Activated CD8-positive, alpha-beta T cell treated with anti-CD3 and anti-CD28 coated beads, Interleukin-2, amount 10 ng/mL, durations not matched to agents 7 days and 5 days (primary cell): ENCODE measurements at regions not wholly inside any gene's neighbourhood (a gene's known extent, or its start where the extent isn't known, plus 50 kb on each side); places are given as distances from the start of the nearest gene placed in this dataset.

Experiments used
- ATAC-seq: fragments of 150-1000 bp; cut with Tn5 transposase; one replicate; pipeline ENCODE4 v1.10.0; 2021; ENCODE audit warnings: moderate library complexity
- CTCF ChIA-PET: fragments of 350-600 bp; sonication (Branson Sonifier 250); formaldehyde crosslinking; loops from one replicate; lab custom pipeline; 2021; ENCODE audit warnings: antibody characterized with exemption; lab: Charles Lee
- POLR2A ChIA-PET: fragments of 350-600 bp; sonication (Branson Sonifier 250); formaldehyde crosslinking; loops from one replicate; lab custom pipeline; 2021; ENCODE audit warnings: antibody characterized with exemption; lab: Charles Lee
- DNase-seq: peaks from one replicate; pipeline ENCODE4 v3.0.0-alpha.2; 2020
- H3K27ac Mint-ChIP-seq: one replicate; pipeline ENCODE4 v1.8.0; 2021; ENCODE audit warnings: mild to moderate bottlenecking, mixed read lengths
- H3K27me3 Mint-ChIP-seq: one replicate; pipeline ENCODE4 v1.8.0; 2021; ENCODE audit warnings: low read depth, mixed read lengths
- H3K36me3 Mint-ChIP-seq: one replicate; pipeline ENCODE4 v1.8.0; 2021; ENCODE audit warnings: low read depth, mixed read lengths
- H3K4me1 Mint-ChIP-seq: one replicate; pipeline ENCODE4 v1.8.0; 2021; ENCODE audit warnings: low read depth, mixed read lengths
- H3K4me3 Mint-ChIP-seq: one replicate; pipeline ENCODE4 v1.8.0; 2021; ENCODE audit warnings: mild to moderate bottlenecking, mixed read lengths
- H3K9me3 Mint-ChIP-seq: one replicate; pipeline ENCODE4 v1.8.0; 2022; ENCODE audit warnings: mixed read lengths; ENCODE audit not compliant: insufficient read depth

DNA sequence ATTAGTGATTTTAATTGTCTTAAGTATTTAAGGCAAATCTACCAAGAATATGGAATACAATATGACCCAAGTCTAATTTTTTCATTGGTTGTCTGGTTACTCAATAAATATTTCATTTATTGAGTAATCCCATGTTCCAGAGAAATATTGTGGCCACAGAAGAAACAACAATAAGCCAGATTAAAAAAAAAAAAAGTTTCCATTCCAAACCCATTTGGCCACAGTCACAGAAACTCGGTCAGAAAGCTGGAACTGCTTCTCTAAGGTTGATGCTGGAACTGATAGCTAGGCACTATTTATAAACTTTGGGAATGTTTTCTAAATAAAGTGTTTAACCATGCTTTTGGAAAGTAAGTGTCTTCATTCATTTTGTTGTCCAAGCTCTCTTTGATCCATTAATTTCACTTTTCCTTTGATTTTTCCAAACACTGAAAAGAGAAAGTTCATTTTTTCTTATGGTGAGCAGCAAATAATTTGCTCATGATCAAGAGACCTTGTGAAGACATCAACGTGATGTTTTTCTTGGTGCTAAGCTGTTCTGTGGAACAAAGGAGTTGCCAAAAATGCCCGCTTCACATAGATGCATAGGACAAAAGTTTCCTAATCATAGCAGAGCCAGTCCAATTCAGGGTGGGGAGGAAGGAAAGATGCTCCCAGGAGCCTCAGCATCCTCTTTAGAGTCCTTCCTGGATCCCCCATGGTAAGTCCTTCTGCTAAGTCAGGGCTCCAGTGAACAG is 72.1 kb upstream of the CCBE1 start:
- no peak overlapping the region for H3K4me3 Mint-ChIP-seq
- no peaks in the 10 kb centered on the region for H3K36me3 Mint-ChIP-seq
- DNase-seq (no peak), ATAC-seq (no peak)
- no peak overlapping the region for H3K27ac Mint-ChIP-seq
- ChIA-PET CTCF (no interaction called here), POLR2A (no interaction called here)
- H3K4me1 Mint-ChIP-seq: no peaks in the 10 kb centered on the region
- H3K9me3 Mint-ChIP-seq: no peaks in the 10 kb centered on the region
- no peaks in the 10 kb centered on the region for H3K27me3 Mint-ChIP-seq

DNA sequence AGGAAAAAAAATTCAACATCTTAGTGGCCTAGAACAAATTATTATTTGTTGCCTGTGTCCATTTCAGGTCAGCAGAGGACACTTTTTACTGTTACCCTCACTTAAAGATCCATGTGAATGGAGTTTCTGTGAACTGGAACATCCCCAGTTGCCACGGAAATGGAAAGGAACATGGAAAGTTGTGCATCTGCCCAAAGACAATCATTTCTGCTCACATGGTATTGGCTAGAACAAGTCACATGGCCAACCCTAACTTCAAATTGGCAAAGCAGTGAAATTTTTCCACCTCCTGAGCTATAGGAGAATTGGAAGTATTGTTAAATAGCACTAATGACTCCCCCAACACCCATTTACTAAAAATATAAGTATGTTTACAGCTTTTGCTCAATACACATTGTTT is 71.2 kb upstream of the CCBE1 start:
- Mint-ChIP-seq H3K36me3 (no peaks in the 10 kb centered on the region), H3K9me3 (no peaks in the 10 kb centered on the region), H3K4me3 (no peak overlapping the region), H3K27ac (no peak overlapping the region), H3K4me1 (no peaks in the 10 kb centered on the region), H3K27me3 (no peaks in the 10 kb centered on the region)
- CTCF ChIA-PET: interaction anchor here (0.7 kb wide), 1 partner anchor 37 kb away, joined by 3 read pairs; no protein-coding TSS in a partner anchor
- POLR2A ChIA-PET: no interaction called here
- DNase-seq (no peak), ATAC-seq (no peak)

DNA sequence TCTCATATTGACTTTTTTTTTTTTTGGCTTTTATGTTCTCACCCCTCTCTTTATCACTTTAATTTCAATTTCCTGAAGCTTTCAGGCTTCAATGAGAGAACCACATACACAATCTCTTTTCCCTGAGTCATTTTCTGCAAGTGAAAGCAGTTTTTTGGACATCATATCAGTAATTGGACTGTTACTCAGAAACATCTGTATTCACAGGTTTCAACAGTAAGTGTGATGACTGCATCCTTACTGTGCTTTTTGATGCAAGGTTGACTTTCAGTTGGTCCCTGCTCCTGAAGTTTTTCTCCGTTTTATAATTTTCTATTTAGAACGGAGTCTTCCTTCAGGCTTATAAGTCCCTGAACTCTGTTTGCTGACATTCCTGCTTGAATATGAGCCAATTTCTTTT is 70.5 kb upstream of the CCBE1 start:
- CTCF ChIA-PET: no interaction called here
- H3K27me3 Mint-ChIP-seq: no peaks in the 10 kb centered on the region
- no peak overlapping the region for H3K4me3 Mint-ChIP-seq
- H3K9me3 Mint-ChIP-seq: no peaks in the 10 kb centered on the region
- ATAC-seq: no peak
- H3K4me1 Mint-ChIP-seq: no peaks in the 10 kb centered on the region
- no peak for DNase-seq
- H3K27ac Mint-ChIP-seq: no peak overlapping the region
- POLR2A ChIA-PET: no interaction called here
- no peaks in the 10 kb centered on the region for H3K36me3 Mint-ChIP-seq

DNA sequence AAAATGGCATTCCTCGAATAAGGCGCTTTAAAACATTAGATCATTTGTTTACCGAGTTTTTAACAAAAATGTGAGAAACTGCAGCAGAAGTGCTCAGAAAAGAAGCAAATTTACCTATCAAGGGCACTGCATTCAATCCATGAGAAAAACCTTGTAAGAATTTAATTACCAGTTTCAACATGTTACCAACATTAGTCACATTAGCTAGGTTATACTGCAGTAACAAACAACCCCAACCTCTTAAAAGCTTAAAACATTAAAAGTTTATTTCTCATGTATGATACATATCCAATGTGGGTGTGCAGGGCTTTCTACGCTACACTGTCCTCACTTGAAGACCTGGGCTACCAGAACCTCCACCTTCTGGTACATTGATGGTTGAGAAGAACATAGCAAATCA is 68.1 kb upstream of the CCBE1 start:
- Mint-ChIP-seq H3K27me3 (no peaks in the 10 kb centered on the region), H3K4me1 (no peaks in the 10 kb centered on the region), H3K27ac (no peak overlapping the region), H3K36me3 (no peaks in the 10 kb centered on the region), H3K4me3 (no peak overlapping the region), H3K9me3 (no peaks in the 10 kb centered on the region)
- ChIA-PET POLR2A (interaction anchor here (1.2 kb wide), 1 partner anchor 22 kb away, joined by 3 read pairs; no protein-coding TSS in a partner anchor), CTCF (interaction anchor here (1.0 kb wide), 1 partner anchor 17 kb away, joined by 3 read pairs; no protein-coding TSS in a partner anchor)
- ATAC-seq (no peak), DNase-seq (no peak)

DNA sequence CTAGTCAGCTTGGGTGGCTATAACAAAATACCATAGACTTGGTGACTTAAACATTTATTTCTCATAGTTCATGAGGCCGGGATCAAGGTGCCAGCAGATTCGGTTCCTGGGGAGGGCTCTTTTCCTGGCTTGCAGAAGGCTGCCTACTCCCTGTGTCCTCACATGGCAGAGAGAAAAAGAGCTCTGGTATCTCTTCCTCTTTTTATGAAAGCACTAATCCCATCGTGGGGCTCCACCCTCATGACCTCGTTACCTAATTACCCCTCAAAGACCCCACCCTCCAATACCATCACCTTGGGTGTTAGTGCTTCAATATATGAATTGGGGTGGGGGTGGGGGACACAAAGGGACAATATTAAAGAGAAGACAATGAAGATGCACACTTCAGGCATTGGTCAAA is 67.1 kb upstream of the CCBE1 start:
- Mint-ChIP-seq H3K4me1 (no peaks in the 10 kb centered on the region), H3K4me3 (no peak overlapping the region), H3K36me3 (no peaks in the 10 kb centered on the region), H3K9me3 (no peaks in the 10 kb centered on the region), H3K27ac (no peak overlapping the region), H3K27me3 (no peaks in the 10 kb centered on the region)
- DNase-seq (no peak), ATAC-seq (no peak)
- POLR2A ChIA-PET: no interaction called here
- CTCF ChIA-PET: no interaction called here

DNA sequence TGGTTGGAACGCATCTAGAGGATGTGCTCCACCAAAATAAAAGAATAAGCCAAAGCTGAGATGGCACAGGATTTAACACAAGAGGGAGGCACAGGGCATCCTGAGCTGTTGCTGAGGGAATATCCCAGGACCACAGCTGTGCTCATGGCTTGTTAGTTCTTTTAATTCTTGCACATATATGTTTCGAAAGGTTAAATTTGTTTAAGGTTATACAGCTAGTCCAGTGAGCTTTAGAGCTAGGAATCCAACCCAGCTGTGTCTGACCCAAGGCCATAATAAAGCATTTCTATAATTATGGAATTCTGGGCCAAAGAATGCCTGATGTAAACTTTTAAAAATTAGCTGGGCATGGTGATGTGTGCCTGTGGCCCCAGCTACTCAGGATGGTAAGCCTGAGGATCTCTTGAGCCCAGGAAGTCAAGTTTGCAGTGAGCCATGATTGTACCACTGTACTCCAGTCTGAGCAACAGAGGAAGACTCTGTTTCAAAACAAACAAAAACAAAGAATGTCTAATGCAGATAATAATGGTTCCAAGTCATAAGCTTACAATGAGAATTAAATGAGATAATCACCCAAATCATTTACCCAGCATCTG is 66.4 kb upstream of the CCBE1 start:
- Mint-ChIP-seq H3K27ac (no peak overlapping the region), H3K4me3 (no peak overlapping the region), H3K36me3 (no peaks in the 10 kb centered on the region), H3K4me1 (no peaks in the 10 kb centered on the region), H3K9me3 (no peaks in the 10 kb centered on the region), H3K27me3 (no peaks in the 10 kb centered on the region)
- ATAC-seq (no peak), DNase-seq (no peak)
- CTCF ChIA-PET: no interaction called here
- POLR2A ChIA-PET: no interaction called here

DNA sequence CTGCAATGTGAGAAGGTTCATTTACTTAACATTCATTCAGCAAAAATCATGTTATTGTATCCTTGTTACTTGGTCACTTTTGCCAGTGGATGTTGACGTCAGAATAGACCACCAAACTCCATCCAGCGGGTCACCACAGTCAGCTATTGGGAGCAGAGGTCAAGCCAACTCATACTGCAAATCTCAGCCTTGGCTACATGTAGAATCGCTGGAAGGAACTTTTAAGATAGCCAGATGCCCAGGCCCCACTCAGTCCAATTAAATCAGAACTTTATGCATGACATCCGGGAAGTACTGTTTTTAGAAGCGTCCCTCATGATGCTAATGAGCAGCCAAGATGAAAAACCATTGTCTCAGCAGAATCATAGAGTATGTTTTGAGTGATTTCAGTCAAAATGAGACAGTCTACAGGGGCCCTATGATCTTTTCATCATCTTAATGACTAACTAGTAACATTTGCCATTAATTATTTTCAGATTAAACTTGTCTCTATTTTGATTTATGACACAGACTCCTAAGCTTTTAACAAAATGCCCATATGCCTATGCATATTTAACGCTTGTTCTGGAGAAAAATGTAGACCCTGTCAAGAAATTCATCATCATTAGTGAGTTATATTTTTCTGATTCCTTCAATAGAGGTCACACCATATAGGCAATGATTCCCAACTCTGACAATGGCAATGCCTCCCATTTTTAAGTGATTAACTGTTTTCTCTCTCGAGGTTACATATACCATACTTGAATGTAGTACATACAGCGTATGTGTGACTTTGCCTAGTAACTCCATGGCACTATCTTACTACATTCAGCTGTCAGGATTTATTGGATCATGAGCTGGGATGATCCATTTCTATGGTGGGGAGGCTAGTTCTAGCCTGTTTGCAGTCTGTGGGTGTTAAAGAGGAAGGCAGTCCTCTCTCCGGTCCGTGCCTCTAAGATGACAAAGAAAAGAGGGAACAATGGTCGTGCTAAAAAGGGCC is 63.7 kb upstream of the CCBE1 start:
- Mint-ChIP-seq H3K9me3 (no peaks in the 10 kb centered on the region), H3K4me1 (no peaks in the 10 kb centered on the region), H3K27ac (no peak overlapping the region), H3K36me3 (no peaks in the 10 kb centered on the region), H3K27me3 (no peaks in the 10 kb centered on the region), H3K4me3 (no peak overlapping the region)
- ChIA-PET POLR2A (no interaction called here), CTCF (no interaction called here)
- no peak for DNase-seq
- ATAC-seq: no peak

DNA sequence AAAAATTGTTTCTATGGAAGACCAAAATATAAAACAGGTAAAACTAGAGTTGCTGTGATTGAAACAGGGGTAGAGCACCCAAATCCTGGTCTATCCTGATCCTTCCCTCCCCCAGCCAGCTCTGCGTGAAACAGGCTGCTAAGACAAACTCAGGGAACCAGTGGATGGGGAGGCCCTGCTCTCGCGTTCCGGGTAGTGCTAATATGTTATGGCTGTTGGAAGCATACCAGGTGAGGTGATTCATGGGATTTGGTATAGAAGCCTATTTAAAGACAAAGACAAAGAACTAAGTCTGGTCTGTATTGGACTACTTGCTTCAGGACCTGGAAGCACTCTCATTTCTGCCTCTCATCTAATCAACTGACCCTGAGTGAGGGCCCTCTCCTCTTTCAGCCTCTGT is 63.0 kb upstream of the CCBE1 start:
- Mint-ChIP-seq H3K9me3 (no peaks in the 10 kb centered on the region), H3K4me1 (no peaks in the 10 kb centered on the region), H3K4me3 (no peak overlapping the region), H3K27me3 (no peaks in the 10 kb centered on the region), H3K36me3 (no peaks in the 10 kb centered on the region), H3K27ac (no peak overlapping the region)
- DNase-seq: no peak
- ChIA-PET POLR2A (no interaction called here), CTCF (no interaction called here)
- ATAC-seq: no peak

DNA sequence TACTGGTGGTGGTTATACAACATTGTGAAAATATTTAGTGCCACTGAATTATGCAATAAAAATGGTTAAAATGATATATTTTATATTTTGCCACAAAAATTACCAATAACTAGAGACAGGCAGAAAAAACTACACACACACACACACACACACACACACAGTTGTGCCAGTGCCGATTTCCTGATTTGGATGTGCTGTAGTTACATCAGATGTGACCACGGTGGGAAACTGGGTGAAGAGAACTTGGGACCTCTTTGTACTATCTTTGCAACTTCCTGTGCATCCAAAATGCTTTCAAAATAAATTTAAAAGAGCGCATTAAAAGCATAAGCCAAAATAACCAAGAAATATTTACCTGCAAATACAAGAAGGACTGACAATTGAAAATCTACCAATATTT is 61.6 kb upstream of the CCBE1 start:
- Mint-ChIP-seq H3K4me3 (no peak overlapping the region), H3K27ac (no peak overlapping the region)
- no peak for DNase-seq

DNA sequence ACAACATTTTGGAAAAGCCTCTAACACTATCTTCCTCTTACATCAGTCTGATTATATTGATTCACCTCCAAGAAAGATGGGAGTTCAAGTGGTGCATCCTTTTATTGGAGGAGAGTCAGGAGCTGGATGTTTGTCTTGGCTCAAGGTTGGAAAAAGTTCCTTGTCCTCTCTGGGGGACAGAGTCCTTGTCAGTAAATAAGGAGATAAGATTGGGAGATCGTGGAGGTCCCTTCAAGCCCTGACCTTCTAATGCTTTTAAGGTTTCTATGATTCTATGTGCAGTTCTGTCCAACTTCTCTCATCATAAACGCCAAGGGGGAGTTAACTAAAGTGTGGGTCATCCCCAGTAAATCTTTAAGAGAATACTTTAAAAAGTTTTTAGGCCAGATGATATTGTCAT is 60.9 kb upstream of the CCBE1 start:
- no peak for ATAC-seq
- no peak overlapping the region for H3K27ac Mint-ChIP-seq
- no peaks in the 10 kb centered on the region for H3K27me3 Mint-ChIP-seq

More for the DNA sequence above, 61.6 kb upstream of the CCBE1 start:
- POLR2A ChIA-PET: no interaction called here
- Mint-ChIP-seq H3K4me1 (no peaks in the 10 kb centered on the region), H3K27me3 (no peaks in the 10 kb centered on the region), H3K36me3 (no peaks in the 10 kb centered on the region), H3K9me3 (no peaks in the 10 kb centered on the region)
- ATAC-seq: no peak
- CTCF ChIA-PET: no interaction called here

DNA sequence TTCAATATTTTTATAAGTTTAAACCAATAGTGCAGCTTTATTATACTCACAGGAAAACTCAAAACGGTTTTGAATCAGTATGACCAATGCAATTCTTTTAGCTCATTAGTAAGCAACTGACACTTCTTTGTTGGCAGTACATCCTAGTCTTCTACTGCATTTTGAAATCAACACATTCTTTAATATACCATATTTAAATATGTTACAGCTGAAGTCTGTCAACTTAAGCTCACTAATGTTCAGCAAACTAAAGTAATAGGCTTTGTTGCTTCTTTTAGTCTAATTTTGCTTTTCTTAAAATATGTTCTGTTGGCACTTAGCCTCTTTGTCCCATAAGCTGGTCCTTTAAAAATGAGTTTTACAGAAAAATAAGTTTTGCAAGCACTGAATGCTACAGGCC is 55.4 kb upstream of the CCBE1 start:
- DNase-seq (no peak), ATAC-seq (no peak)
- H3K27me3 Mint-ChIP-seq: peaks cover 3% of the 10 kb centered on the region
- H3K4me3 Mint-ChIP-seq: no peak overlapping the region
- no peak overlapping the region for H3K27ac Mint-ChIP-seq
- H3K36me3 Mint-ChIP-seq: no peaks in the 10 kb centered on the region
- ChIA-PET POLR2A (no interaction called here), CTCF (no interaction called here)
- no peaks in the 10 kb centered on the region for H3K4me1 Mint-ChIP-seq
- H3K9me3 Mint-ChIP-seq: no peaks in the 10 kb centered on the region

More for the DNA sequence above, 60.9 kb upstream of the CCBE1 start:
- Mint-ChIP-seq H3K4me1 (no peaks in the 10 kb centered on the region), H3K36me3 (no peaks in the 10 kb centered on the region), H3K9me3 (no peaks in the 10 kb centered on the region), H3K4me3 (no peak overlapping the region)
- no peak for DNase-seq
- POLR2A ChIA-PET: no interaction called here
- CTCF ChIA-PET: interaction anchor here (1.0 kb wide), 1 partner anchor 65 kb away, joined by 3 read pairs; no protein-coding TSS in a partner anchor

DNA sequence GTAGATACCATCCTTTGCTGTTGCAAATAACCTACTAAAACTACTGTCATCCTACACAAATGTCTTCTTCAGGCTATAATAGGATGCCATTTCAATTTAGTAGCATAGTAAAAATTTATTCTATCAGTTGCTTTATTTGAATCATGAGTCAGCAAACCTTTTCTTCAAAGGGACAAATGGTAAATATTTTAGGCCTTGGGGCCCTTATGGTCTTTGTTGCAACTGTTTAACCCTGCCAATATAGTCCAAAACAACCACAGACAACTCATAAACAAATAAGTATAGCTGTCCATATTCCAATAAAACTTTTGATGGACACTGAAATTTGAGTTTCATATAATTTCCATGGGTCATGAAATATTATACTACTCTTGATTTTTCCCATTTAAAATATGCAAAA is 54.0 kb upstream of the CCBE1 start:
- Mint-ChIP-seq H3K27ac (no peak overlapping the region), H3K4me1 (no peaks in the 10 kb centered on the region), H3K4me3 (no peak overlapping the region), H3K27me3 (peaks cover 3% of the 10 kb centered on the region), H3K9me3 (no peaks in the 10 kb centered on the region), H3K36me3 (no peaks in the 10 kb centered on the region)
- DNase-seq (no peak), ATAC-seq (no peak)
- ChIA-PET POLR2A (no interaction called here), CTCF (no interaction called here)
